NCI-H774 (cell line): ENCODE measurements at regions not wholly inside any gene's neighbourhood (a gene's known extent, or its start where the extent isn't known, plus 50 kb on each side); places are given as distances from the start of the nearest gene placed in this dataset.
"Not testable (repeated sequence)": the region's sequence is repeated elsewhere in the genome, so short reads cannot be mapped to it uniquely, and the experiment has no call there.

ENCODE experiments used
- DNase-seq: peaks from one replicate; lab custom pipeline; 2025; lab: John Stamatoyannopoulos, UW

GRCh38 chr13:22967669-22968068 lies 213.1 kb upstream of the SGCG start:
- DNase-seq, result no peak

- DNase-seq, result no peak
Observed at GRCh38 chr13:22979952-22980351, 200.8 kb upstream of the SGCG start.

- no peak for DNase-seq
Observed at GRCh38 chr13:22980936-22981335, 199.8 kb upstream of the SGCG start.

- DNase-seq, result no peak
Observed at GRCh38 chr13:22993148-22993547, 187.6 kb upstream of the SGCG start.

GRCh38 chr13:23003446-23003845 lies 177.3 kb upstream of the SGCG start:
- DNase-seq, result no peak

GRCh38 chr13:23007426-23007825 lies 173.4 kb upstream of the SGCG start:
- no peak for DNase-seq

- no peak for DNase-seq
Observed at GRCh38 chr13:23018143-23018542, 162.6 kb upstream of the SGCG start.

GRCh38 chr13:23020246-23020843 lies 160.4 kb upstream of the SGCG start:
- DNase-seq, result peak; percentile 36

GRCh38 chr13:23021906-23022305 lies 158.9 kb upstream of the SGCG start:
- DNase-seq, result no peak

GRCh38 chr13:23022704-23023103 lies 158.1 kb upstream of the SGCG start:
- DNase-seq, result no peak

GRCh38 chr13:23025864-23026608 lies 154.7 kb upstream of the SGCG start:
- no peak for DNase-seq

- DNase-seq, result no peak
Observed at GRCh38 chr13:23039266-23039935, 141.4 kb upstream of the SGCG start.

- no peak for DNase-seq
Observed at GRCh38 chr13:23042181-23042580, 138.6 kb upstream of the SGCG start.

GRCh38 chr13:23044906-23045305 lies 135.9 kb upstream of the SGCG start:
- DNase-seq, result no peak

- DNase-seq, result no peak
Observed at GRCh38 chr13:23050126-23050525, 130.7 kb upstream of the SGCG start.

- not testable (repeated sequence) for DNase-seq
Observed at GRCh38 chr13:23053711-23054110, 127.1 kb upstream of the SGCG start.

- no peak for DNase-seq
Observed at GRCh38 chr13:23059173-23059572, 121.6 kb upstream of the SGCG start.

- DNase-seq, result no peak
Observed at GRCh38 chr13:23060959-23061358, 119.8 kb upstream of the SGCG start.

- DNase-seq, result no peak
Observed at GRCh38 chr13:23067129-23067528, 113.7 kb upstream of the SGCG start.

- DNase-seq, result no peak
Observed at GRCh38 chr13:23069566-23069965, 111.2 kb upstream of the SGCG start.

- no peak for DNase-seq
Observed at GRCh38 chr13:23074075-23074828, 106.5 kb upstream of the SGCG start.

- DNase-seq, result no peak
Observed at GRCh38 chr13:23081220-23081619, 99.6 kb upstream of the SGCG start.

GRCh38 chr13:23081901-23082300 lies 98.9 kb upstream of the SGCG start:
- no peak for DNase-seq
